ENCODE measurements at regions not wholly inside any gene's neighbourhood (a gene's known extent, or its start where the extent isn't known, plus 50 kb on each side); places are given as distances from the start of the nearest gene placed in this dataset.

- Mint-ChIP-seq H3K36me3 (no peaks in the 10 kb centered on the region), H3K27ac (no peak overlapping the region; the same call in 1 of the 2 replicates), H3K27me3 (ENCODE audit: low read depth) (no peaks in the 10 kb centered on the region), H3K9me3 (no peaks in the 10 kb centered on the region), H3K4me1 (peaks cover 28% of the 10 kb centered on the region), H3K4me3 (no peak overlapping the region)
- DNase-seq (ENCODE audit: low spot score) (no peak), ATAC-seq (no peak)
- CTCF ChIA-PET, result no interaction called here
- POLR2A ChIA-PET, result no interaction called here
- no peak for TF ChIP-seq NFE2L1 (CRISPR knock-in tag; IDR thresholded peaks at IDR 0.05)
- TF ChIP-seq ZBTB21 (CRISPR knock-in tag; IDR thresholded peaks at IDR 0.05; ENCODE audit: borderline replicate concordance), result no peak
- TF ChIP-seq TP53 (CRISPR knock-in tag; IDR thresholded peaks at IDR 0.05), result no peak
- TF ChIP-seq, protein P1, sequence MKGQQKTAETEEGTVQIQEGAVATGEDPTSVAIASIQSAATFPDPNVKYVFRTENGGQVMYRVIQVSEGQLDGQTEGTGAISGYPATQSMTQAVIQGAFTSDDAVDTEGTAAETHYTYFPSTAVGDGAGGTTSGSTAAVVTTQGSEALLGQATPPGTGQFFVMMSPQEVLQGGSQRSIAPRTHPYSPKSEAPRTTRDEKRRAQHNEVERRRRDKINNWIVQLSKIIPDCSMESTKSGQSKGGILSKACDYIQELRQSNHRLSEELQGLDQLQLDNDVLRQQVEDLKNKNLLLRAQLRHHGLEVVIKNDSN (CRISPR knock-in tag; IDR thresholded peaks at IDR 0.05), result no peak
- no peak for TF ChIP-seq MXD4 (CRISPR knock-in tag; IDR thresholded peaks at IDR 0.05; ENCODE audit: borderline replicate concordance)
- TF ChIP-seq ZNF396 (CRISPR knock-in tag; IDR thresholded peaks at IDR 0.05; ENCODE audit: borderline replicate concordance), result no peak
- no peak for TF ChIP-seq FOXP4 (CRISPR knock-in tag; IDR thresholded peaks at IDR 0.05)
- no peak for TF ChIP-seq OVOL2 (CRISPR knock-in tag; IDR thresholded peaks at IDR 0.05; ENCODE audit: borderline replicate concordance)
- TF ChIP-seq ZSCAN18 (CRISPR knock-in tag; IDR thresholded peaks at IDR 0.05), result no peak
- TF ChIP-seq, protein P2, sequence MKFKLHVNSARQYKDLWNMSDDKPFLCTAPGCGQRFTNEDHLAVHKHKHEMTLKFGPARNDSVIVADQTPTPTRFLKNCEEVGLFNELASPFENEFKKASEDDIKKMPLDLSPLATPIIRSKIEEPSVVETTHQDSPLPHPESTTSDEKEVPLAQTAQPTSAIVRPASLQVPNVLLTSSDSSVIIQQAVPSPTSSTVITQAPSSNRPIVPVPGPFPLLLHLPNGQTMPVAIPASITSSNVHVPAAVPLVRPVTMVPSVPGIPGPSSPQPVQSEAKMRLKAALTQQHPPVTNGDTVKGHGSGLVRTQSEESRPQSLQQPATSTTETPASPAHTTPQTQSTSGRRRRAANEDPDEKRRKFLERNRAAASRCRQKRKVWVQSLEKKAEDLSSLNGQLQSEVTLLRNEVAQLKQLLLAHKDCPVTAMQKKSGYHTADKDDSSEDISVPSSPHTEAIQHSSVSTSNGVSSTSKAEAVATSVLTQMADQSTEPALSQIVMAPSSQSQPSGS (CRISPR knock-in tag; IDR thresholded peaks at IDR 0.05; ENCODE audit: borderline replicate concordance, low read depth), result no peak
- TF ChIP-seq IRF2 (CRISPR knock-in tag; IDR thresholded peaks at IDR 0.05; ENCODE audit: borderline replicate concordance, low read depth), result no peak
- TF ChIP-seq, protein P3, sequence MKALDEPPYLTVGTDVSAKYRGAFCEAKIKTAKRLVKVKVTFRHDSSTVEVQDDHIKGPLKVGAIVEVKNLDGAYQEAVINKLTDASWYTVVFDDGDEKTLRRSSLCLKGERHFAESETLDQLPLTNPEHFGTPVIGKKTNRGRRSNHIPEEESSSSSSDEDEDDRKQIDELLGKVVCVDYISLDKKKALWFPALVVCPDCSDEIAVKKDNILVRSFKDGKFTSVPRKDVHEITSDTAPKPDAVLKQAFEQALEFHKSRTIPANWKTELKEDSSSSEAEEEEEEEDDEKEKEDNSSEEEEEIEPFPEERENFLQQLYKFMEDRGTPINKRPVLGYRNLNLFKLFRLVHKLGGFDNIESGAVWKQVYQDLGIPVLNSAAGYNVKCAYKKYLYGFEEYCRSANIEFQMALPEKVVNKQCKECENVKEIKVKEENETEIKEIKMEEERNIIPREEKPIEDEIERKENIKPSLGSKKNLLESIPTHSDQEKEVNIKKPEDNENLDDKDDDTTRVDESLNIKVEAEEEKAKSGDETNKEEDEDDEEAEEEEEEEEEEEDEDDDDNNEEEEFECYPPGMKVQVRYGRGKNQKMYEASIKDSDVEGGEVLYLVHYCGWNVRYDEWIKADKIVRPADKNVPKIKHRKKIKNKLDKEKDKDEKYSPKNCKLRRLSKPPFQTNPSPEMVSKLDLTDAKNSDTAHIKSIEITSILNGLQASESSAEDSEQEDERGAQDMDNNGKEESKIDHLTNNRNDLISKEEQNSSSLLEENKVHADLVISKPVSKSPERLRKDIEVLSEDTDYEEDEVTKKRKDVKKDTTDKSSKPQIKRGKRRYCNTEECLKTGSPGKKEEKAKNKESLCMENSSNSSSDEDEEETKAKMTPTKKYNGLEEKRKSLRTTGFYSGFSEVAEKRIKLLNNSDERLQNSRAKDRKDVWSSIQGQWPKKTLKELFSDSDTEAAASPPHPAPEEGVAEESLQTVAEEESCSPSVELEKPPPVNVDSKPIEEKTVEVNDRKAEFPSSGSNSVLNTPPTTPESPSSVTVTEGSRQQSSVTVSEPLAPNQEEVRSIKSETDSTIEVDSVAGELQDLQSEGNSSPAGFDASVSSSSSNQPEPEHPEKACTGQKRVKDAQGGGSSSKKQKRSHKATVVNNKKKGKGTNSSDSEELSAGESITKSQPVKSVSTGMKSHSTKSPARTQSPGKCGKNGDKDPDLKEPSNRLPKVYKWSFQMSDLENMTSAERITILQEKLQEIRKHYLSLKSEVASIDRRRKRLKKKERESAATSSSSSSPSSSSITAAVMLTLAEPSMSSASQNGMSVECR (CRISPR knock-in tag; IDR thresholded peaks at IDR 0.05; ENCODE audit: borderline replicate concordance), result no peak
- TF ChIP-seq, protein P4, sequence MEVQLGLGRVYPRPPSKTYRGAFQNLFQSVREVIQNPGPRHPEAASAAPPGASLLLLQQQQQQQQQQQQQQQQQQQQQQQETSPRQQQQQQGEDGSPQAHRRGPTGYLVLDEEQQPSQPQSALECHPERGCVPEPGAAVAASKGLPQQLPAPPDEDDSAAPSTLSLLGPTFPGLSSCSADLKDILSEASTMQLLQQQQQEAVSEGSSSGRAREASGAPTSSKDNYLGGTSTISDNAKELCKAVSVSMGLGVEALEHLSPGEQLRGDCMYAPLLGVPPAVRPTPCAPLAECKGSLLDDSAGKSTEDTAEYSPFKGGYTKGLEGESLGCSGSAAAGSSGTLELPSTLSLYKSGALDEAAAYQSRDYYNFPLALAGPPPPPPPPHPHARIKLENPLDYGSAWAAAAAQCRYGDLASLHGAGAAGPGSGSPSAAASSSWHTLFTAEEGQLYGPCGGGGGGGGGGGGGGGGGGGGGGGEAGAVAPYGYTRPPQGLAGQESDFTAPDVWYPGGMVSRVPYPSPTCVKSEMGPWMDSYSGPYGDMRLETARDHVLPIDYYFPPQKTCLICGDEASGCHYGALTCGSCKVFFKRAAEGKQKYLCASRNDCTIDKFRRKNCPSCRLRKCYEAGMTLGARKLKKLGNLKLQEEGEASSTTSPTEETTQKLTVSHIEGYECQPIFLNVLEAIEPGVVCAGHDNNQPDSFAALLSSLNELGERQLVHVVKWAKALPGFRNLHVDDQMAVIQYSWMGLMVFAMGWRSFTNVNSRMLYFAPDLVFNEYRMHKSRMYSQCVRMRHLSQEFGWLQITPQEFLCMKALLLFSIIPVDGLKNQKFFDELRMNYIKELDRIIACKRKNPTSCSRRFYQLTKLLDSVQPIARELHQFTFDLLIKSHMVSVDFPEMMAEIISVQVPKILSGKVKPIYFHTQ (CRISPR knock-in tag; IDR thresholded peaks at IDR 0.05), result no peak
- TF ChIP-seq, protein P5, sequence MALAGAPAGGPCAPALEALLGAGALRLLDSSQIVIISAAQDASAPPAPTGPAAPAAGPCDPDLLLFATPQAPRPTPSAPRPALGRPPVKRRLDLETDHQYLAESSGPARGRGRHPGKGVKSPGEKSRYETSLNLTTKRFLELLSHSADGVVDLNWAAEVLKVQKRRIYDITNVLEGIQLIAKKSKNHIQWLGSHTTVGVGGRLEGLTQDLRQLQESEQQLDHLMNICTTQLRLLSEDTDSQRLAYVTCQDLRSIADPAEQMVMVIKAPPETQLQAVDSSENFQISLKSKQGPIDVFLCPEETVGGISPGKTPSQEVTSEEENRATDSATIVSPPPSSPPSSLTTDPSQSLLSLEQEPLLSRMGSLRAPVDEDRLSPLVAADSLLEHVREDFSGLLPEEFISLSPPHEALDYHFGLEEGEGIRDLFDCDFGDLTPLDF (CRISPR knock-in tag; IDR thresholded peaks at IDR 0.05), result no peak
- TF ChIP-seq ZNF512 (CRISPR knock-in tag; IDR thresholded peaks at IDR 0.05; ENCODE audit: borderline replicate concordance), result no peak
- TF ChIP-seq ATF3 (CRISPR knock-in tag; conservative IDR thresholded peaks at IDR 0.05), result no peak
- TF ChIP-seq, protein P6, sequence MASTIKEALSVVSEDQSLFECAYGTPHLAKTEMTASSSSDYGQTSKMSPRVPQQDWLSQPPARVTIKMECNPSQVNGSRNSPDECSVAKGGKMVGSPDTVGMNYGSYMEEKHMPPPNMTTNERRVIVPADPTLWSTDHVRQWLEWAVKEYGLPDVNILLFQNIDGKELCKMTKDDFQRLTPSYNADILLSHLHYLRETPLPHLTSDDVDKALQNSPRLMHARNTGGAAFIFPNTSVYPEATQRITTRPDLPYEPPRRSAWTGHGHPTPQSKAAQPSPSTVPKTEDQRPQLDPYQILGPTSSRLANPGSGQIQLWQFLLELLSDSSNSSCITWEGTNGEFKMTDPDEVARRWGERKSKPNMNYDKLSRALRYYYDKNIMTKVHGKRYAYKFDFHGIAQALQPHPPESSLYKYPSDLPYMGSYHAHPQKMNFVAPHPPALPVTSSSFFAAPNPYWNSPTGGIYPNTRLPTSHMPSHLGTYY (CRISPR knock-in tag; IDR thresholded peaks at IDR 0.05), result no peak
- TF ChIP-seq NR1H2 (CRISPR knock-in tag; IDR thresholded peaks at IDR 0.05), result no peak
Observed at GRCh38 chr13:73397496-73398305, 338.9 kb downstream of the KLF5 start.

Measured in WTC11 (cell line).